DND-41 (cell line): ENCODE measurements at regions not wholly inside any gene's neighbourhood (a gene's known extent, or its start where the extent isn't known, plus 50 kb on each side); places are given as distances from the start of the nearest gene placed in this dataset.

Experiments used
- ATAC-seq: fragments of 200-7000 bp; cut with Tn5 transposase; 3 replicates; pipeline ENCODE4 v1.9.1; 2021; ENCODE audit warnings: low read depth; ENCODE audit not compliant: insufficient read depth
- DNase-seq: peaks from one replicate; pipeline ENCODE4 v3.0.0-alpha.2; 2020
- H2AFZ ChIP-seq: 2 replicates; pipeline ENCODE4 v1.6.0; 2012; ENCODE audit warnings: low read depth, low read length
- H3K27ac ChIP-seq: 2 replicates; pipeline ENCODE4 v1.5.1; 2012; ENCODE audit warnings: low read length, inconsistent platforms
- H3K27me3 ChIP-seq: fragments of 200-600 bp; sonication (generic); 2 replicates; pipeline ENCODE4 v1.6.0; 2012; ENCODE audit warnings: low read length, mild to moderate bottlenecking, inconsistent platforms; ENCODE audit not compliant: insufficient read depth, poor library complexity
- H3K36me3 ChIP-seq: 2 replicates; pipeline ENCODE4 v1.5.1; 2012; ENCODE audit warnings: low read length, inconsistent platforms; ENCODE audit not compliant: insufficient read depth
- H3K4me1 ChIP-seq: 2 replicates; pipeline ENCODE4 v1.5.1; 2012; ENCODE audit warnings: mild to moderate bottlenecking, low read length; ENCODE audit not compliant: insufficient read depth
- H3K4me2 ChIP-seq: 2 replicates; pipeline ENCODE4 v1.6.0; 2012; ENCODE audit warnings: mild to moderate bottlenecking, moderate library complexity, low read length, inconsistent platforms; ENCODE audit not compliant: insufficient read depth
- H3K4me3 ChIP-seq, 2 experiments: fragments of 200-600 bp in 1 of 2; shearing (Covaris generic) in 1 of 2; 2 replicates each; pipeline ENCODE4 v1.5.1; 2012 to 2016; ENCODE audit warnings: inconsistent platforms in 2 of 2, low read length in 2 of 2, mild to moderate bottlenecking in 2 of 2, low read depth in 1 of 2, moderate library complexity in 1 of 2
- H3K79me2 ChIP-seq: 2 replicates; pipeline ENCODE4 v1.6.0; 2012; ENCODE audit warnings: low read length, inconsistent platforms; ENCODE audit not compliant: insufficient read depth
- H3K9ac ChIP-seq: 2 replicates; pipeline ENCODE4 v1.6.0; 2012; ENCODE audit warnings: low read depth, mild to moderate bottlenecking, inconsistent platforms, low read length, moderate library complexity
- H3K9me3 ChIP-seq: 2 replicates; pipeline ENCODE4 v1.5.1; 2012; ENCODE audit warnings: low read length, moderate library complexity, mild to moderate bottlenecking, inconsistent platforms; ENCODE audit not compliant: insufficient read depth, severe bottlenecking
- H4K20me1 ChIP-seq: 2 replicates; pipeline ENCODE4 v1.6.0; 2012; ENCODE audit warnings: low read length; ENCODE audit not compliant: insufficient read depth
- CTCF ChIP-seq: IDR thresholded peaks from 2 replicates; pipeline ENCODE4 v1.5.1; 2012; ENCODE audit warnings: borderline replicate concordance, low read length, moderate library complexity, mild to moderate bottlenecking; ENCODE audit not compliant: poor library complexity, severe bottlenecking; ENCODE audit errors: extremely low read depth
- EZH2 ChIP-seq: IDR thresholded peaks from 3 replicates; pipeline ENCODE4 v1.6.1; 2012; ENCODE audit warnings: borderline replicate concordance, low read depth, mild to moderate bottlenecking, moderate library complexity, low read length, inconsistent platforms; ENCODE audit not compliant: severe bottlenecking

GRCh38 chr16:86087011-86087895 is 188.3 kb downstream of the IRF8 start:
- Histone ChIP-seq H3K4me2 (no peak overlapping the region), H3K4me3 (no peak overlapping the region), H3K9me3 (no peaks in the 10 kb centered on the region), H4K20me1 (no peaks in the 10 kb centered on the region), H3K36me3 (no peaks in the 10 kb centered on the region), H3K27me3 (no peaks in the 10 kb centered on the region), H3K27ac (no peak overlapping the region), H3K9ac (no peak overlapping the region), H3K4me1 (no peaks in the 10 kb centered on the region), H2AFZ (no peak overlapping the region), H3K79me2 (no peaks in the 10 kb centered on the region)
- no peak for DNase-seq
- no peak for ATAC-seq
- TF ChIP-seq CTCF (no peak), EZH2 (no peak)

- Histone ChIP-seq H3K36me3 (no peaks in the 10 kb centered on the region), H3K9me3 (no peaks in the 10 kb centered on the region)
Measured at GRCh38 chr16:86087896-86088230, 188.9 kb downstream of the IRF8 start.

GRCh38 chr16:86088287-86088686 is 189.3 kb downstream of the IRF8 start:
- no peaks in the 10 kb centered on the region for H3K79me2 ChIP-seq
- no peak overlapping the region for H3K27ac ChIP-seq
- no peak for DNase-seq
- no peaks in the 10 kb centered on the region for H3K36me3 ChIP-seq
- H2AFZ ChIP-seq, result no peak overlapping the region
- no peak overlapping the region for H3K9ac ChIP-seq
- H3K4me3 ChIP-seq, result no peak overlapping the region
- no peaks in the 10 kb centered on the region for H3K27me3 ChIP-seq
- no peak overlapping the region for H3K4me2 ChIP-seq
- TF ChIP-seq CTCF, result no peak
- TF ChIP-seq EZH2, result no peak
- no peaks in the 10 kb centered on the region for H3K9me3 ChIP-seq
- ATAC-seq, result no peak
- no peaks in the 10 kb centered on the region for H4K20me1 ChIP-seq
- H3K4me1 ChIP-seq, result no peaks in the 10 kb centered on the region

More at GRCh38 chr16:86087896-86088230, 188.9 kb downstream of the IRF8 start:
- no peak for ATAC-seq
- Histone ChIP-seq H4K20me1 (no peaks in the 10 kb centered on the region), H3K9ac (no peak overlapping the region), H3K79me2 (no peaks in the 10 kb centered on the region), H2AFZ (no peak overlapping the region), H3K27me3 (no peaks in the 10 kb centered on the region), H3K4me2 (no peak overlapping the region), H3K4me3 (no peak overlapping the region), H3K4me1 (no peaks in the 10 kb centered on the region), H3K27ac (no peak overlapping the region)
- no peak for DNase-seq
- TF ChIP-seq EZH2 (no peak), CTCF (no peak)
